GM20000 (cell line): ENCODE measurements at regions not wholly inside any gene's neighbourhood (a gene's known extent, or its start where the extent isn't known, plus 50 kb on each side); places are given as distances from the start of the nearest gene placed in this dataset.

Experiments used
- DNase-seq: peaks from one replicate; pipeline ENCODE4 v3.0.0; 2012; ENCODE audit warnings: low spot score
- CTCF ChIP-seq: IDR thresholded peaks from 2 replicates; pipeline ENCODE4 v1.5.1; 2012; ENCODE audit warnings: mild to moderate bottlenecking, control low read depth; ENCODE audit errors: extremely low read depth, missing control alignments

DNA sequence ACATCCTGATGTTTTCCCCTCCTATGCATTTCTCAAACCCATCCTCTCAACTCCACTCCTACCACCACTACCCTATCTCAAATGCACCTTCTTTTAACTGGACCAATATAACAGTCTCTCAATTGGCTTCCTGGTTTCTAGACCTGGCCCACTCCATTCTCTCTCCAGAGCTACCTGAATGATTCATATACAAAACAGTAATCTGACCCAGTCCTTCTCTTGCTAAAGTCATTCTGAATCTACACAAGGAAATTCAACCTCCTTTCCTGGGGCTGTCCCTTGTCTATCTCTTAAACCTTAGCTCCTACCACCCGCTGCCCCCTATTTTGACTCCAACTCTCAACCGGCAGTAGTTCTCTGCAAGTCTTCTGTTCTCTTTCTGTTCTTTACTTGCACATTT is 97.2 kb downstream of the PCSK1 start:
- DNase-seq: no peak
- no peak for TF ChIP-seq CTCF

DNA sequence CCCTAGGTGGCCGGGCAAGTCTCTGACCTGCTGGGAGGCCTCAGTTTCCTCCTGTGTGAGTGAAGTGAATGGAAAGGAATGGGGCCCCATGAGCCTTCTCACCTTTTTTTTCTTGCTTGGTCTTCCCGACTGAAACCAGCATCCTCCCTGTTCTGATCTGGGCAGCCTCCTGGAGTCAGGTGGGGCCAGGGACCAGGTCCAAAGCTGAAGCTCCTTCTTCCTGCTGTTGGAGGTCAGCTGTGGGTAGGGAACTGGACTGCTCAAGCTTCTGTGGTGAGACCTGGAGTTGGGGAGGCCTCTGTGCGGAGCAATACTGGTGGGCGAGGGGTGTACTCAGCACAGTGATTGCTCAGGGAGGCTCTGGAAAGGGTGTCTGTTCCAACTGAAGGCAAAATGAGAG is 99.7 kb downstream of the PCSK1 start:
- no peak for TF ChIP-seq CTCF
- no peak for DNase-seq

DNA sequence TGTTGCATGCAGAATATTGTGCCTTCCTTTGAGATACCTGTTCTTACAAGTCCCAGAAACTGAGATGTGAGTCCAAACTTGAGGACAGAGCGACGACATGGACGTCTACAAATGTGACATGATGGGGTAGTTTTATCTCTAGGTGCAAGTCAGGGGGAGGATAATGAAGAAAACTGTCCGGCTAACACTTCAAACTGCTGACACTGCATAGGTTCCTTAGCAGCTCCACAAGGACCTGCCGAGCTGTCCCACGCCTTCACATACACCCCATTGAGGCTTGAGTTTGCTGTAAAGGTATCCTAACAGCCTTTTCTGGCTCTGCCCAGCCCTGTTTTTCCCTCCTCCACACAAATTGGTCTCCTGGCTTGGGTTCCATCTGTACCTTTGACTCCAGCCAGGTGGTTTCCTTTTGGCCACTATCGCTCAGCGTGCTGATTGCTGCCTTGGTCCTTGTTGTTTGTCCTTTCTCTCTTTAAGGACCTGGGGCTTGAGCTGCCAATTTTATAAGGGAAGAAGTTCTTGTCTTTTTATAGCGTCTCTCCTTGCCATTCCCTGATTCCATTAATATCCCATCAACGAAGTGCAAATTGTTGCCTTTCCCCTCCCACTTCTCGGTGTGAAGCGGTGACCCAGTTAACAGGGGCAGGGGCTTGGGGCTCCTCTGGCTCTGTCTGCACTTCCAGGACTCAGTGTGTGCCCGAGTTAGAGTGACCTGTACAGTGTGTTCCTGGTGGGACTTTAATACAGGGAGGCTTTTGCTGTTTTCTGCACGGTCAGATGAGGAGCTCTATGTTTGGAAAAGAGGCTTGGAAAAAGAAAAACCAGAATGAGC is 100.3 kb downstream of the PCSK1 start:
- no peak for TF ChIP-seq CTCF
- DNase-seq: no peak

DNA sequence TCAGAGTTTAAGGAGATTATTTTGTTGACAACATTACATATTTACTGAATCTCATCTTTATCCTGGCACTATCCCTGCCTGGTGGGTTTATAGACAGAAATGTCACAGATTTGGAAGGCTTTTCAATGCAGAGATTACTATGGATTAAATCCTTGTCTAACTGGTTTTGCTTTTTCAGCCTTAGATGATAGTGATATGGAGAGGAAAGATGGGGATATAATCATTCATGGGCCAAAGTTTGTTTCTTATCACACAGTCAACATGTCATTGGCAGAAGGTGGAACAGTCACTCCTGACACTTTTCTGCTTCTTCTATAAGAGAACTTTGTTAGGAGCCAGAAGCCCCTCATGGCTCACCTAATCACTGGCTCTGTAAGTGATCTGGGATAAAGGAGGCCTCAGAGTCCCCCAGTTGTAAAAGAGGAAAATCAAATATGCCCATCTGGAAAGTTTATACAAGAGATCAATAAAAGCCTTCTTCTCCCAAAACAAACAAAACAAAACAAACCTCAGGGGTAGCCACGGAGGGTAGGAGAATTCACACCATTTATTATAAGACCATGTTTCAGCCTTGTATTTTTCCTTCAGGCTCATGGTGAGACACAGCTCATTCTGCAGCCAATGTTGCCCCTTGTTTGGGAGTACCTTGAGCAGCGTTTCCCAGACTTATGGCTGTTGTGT is 101.2 kb downstream of the PCSK1 start:
- no peak for DNase-seq
- TF ChIP-seq CTCF: no peak

- no peak for TF ChIP-seq CTCF
- DNase-seq: no peak
Measured at GRCh38 chr5:96331210-96331609, 101.8 kb downstream of the PCSK1 start.

DNA sequence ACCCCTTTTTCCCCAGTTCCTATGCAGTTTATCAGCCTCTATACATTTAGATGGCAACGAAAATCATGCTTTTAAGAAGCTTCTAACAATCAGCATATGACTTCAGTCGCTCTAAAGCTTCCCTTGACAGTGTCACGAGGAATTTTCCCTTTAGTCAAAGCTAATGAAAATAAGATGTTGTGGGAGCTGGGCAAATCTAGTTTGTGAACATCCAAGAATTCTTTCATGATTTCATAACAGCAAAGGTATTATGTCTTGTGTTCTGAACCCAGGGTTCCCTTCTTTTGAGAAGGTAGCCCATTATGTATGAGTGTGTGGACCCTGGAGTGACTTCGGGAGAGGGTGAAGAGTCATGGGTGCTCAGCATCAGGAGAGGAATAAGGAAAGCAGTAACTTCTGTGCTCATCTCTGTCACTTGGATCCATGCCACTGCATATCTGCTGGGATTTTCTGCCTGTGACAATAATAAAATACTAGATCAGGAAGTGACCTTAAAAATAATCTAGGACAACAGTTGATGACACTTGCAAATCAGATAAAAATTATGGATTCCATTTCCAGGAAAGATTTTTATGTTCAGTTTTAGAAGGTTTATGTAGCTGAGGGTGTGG is 102.4 kb downstream of the PCSK1 start:
- DNase-seq: no peak
- TF ChIP-seq CTCF: no peak
